ENCODE measurements at regions not wholly inside any gene's neighbourhood (a gene's known extent, or its start where the extent isn't known, plus 50 kb on each side); places are given as distances from the start of the nearest gene placed in this dataset.

DNA sequence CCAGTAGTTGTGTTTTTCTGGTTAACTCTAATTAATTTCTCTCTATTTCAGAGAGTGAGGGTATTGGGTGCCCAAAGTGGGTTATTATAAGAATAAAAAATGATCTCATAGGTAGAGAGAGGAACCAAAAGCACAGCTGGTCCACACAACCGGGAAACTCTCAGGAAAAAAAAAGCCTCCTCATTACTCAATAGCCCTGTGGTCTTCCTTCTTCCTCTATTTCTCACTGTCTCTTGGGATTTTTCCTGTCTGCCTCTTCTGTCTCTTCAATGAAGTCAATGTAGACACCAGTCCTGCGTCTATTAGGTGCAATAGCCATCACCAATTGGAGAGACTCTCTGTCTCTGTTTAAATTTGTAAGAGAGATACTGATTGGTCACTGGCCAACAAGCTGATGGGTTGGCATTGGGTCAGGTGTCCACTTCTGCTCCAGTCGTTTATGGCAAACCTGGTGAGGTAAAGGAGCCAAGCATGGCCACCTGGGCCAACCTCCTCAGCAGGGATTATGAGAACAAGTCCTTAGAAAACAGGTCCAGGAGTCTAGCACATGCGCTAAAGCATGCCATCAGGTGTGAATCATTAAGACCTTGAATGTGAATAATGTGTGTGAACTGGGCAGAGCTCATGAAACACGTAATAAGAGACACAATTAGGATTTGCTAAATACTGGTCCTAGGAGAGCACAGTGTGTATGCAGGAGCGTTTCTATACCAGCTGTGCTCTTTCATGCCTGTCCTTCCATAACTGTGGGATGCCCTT is 443.0 kb upstream of the RUNX1 start:
- Histone ChIP-seq H3K27ac (no peak overlapping the region), H3K4me1 (peaks cover 17% of the 10 kb centered on the region), H3K36me3 (no peaks in the 10 kb centered on the region), H3K27me3 (no peaks in the 10 kb centered on the region), H3K4me3 (no peak overlapping the region), H3K4me2 (peak overlapping the region; percentile 62), H4K20me1 (no peaks in the 10 kb centered on the region), H3K9me3 (no peaks in the 10 kb centered on the region), H3K9ac (no peak overlapping the region)
- TF ChIP-seq Cebpa-rat (IDR thresholded peaks at IDR 0.05) = no peak

DNA sequence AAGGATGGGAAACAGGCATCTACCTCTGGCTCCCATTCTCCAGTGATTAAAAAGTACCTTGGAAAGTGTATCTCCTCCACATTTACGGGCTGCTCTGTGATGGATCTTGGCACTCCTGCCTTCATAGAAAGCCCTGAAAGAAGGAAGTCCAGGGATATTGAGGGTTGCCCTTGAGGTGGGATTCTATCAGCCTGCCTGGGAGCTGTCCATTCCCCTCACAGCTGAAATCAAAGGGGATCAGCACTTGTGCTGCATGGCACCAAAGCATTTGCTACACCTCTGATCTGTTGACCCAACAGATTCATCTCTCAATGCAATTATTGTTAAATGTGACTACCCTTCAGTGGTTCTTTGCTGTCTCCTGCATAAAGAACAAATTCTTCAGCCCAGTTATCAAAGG is 442.0 kb upstream of the RUNX1 start:
- Histone ChIP-seq H3K27me3 (no peaks in the 10 kb centered on the region), H3K36me3 (no peaks in the 10 kb centered on the region), H4K20me1 (no peaks in the 10 kb centered on the region), H3K9me3 (no peaks in the 10 kb centered on the region), H3K4me2 (no peak overlapping the region), H3K4me3 (no peak overlapping the region), H3K9ac (no peak overlapping the region), H3K4me1 (peaks cover 17% of the 10 kb centered on the region), H3K27ac (no peak overlapping the region)
- no peak for TF ChIP-seq Cebpa-rat (IDR thresholded peaks at IDR 0.05)

DNA sequence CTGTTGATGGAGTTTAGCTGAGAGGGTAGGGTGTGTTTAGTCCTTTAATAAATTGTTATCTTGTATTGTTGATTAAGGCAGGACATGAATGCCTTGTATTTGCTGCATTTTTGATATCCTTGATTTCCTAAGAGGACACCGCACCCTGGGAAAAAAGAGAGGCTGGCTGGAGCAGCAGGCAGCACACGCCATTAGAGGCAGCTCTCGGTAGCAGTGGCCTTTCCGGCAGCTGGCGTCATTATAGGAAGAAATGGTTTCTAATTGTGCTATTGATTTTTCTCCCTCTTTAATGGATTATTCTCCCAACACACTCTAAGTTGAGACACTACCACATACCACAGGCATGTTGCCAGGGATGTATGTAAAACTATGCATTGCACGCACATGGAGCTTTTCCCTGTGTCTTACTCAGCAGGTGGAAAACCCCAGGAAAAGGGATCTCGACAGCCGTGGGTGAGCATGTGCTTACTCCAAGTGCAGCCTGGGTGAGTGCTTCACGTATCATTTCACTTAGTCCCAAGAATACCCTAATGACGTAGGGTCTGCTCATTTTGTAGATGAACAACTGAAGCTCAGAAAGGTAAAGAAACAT is 440.4 kb upstream of the RUNX1 start:
- Histone ChIP-seq H3K9me3 (no peaks in the 10 kb centered on the region), H3K4me2 (no peak overlapping the region), H3K36me3 (no peaks in the 10 kb centered on the region), H3K27ac (no peak overlapping the region), H3K27me3 (no peaks in the 10 kb centered on the region), H3K4me1 (peaks cover 17% of the 10 kb centered on the region), H3K4me3 (no peak overlapping the region), H3K9ac (no peak overlapping the region), H4K20me1 (no peaks in the 10 kb centered on the region)
- no peak for TF ChIP-seq Cebpa-rat (IDR thresholded peaks at IDR 0.05)

DNA sequence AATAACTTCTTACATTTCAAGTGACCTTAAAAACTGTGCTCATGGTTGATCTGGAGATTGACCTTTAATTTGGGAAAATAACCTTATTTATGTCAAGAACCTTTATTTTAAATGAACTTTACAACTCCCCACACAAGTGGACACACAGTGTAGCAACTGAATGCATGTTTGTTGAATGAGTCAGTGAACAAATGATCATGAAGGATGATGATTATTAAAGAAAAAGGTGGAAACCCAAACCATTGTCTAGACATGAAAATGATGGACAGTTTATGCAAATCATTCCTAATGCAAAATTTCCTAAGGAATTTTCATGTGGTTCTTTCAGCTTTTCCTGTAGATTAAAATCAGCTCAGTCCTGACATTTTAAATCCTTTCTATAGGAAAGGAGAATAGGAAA is 439.8 kb upstream of the RUNX1 start:
- Histone ChIP-seq H4K20me1 (no peaks in the 10 kb centered on the region), H3K4me1 (peaks cover 17% of the 10 kb centered on the region), H3K36me3 (no peaks in the 10 kb centered on the region), H3K27me3 (no peaks in the 10 kb centered on the region), H3K27ac (no peak overlapping the region), H3K9me3 (no peaks in the 10 kb centered on the region), H3K4me2 (no peak overlapping the region), H3K9ac (no peak overlapping the region), H3K4me3 (no peak overlapping the region)
- no peak for TF ChIP-seq Cebpa-rat (IDR thresholded peaks at IDR 0.05)

DNA sequence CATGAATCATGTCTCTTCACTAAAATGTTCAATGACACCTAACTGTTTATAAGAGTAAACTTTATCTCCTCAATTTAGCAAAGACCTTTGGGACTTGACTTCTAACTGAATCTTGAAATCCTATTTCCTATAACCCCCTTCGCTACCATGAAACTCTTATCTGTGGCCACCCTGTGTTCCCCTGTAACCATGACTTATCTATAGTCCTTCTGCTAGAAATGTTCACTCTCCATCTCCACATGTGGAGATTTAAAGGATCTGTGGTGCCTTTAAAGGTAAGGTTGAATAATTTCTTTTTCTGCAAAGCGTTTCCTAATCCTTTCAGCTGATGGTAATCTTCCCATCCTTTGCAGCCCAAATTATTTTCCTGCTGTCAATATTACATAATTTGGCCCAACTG is 436.3 kb upstream of the RUNX1 start:
- TF ChIP-seq Cebpa-rat (IDR thresholded peaks at IDR 0.05) = no peak
- Histone ChIP-seq H4K20me1 (no peaks in the 10 kb centered on the region), H3K9ac (no peak overlapping the region), H3K9me3 (no peaks in the 10 kb centered on the region), H3K4me3 (no peak overlapping the region), H3K27me3 (no peaks in the 10 kb centered on the region), H3K36me3 (no peaks in the 10 kb centered on the region), H3K27ac (no peak overlapping the region), H3K4me2 (no peak overlapping the region), H3K4me1 (no peaks in the 10 kb centered on the region)

DNA sequence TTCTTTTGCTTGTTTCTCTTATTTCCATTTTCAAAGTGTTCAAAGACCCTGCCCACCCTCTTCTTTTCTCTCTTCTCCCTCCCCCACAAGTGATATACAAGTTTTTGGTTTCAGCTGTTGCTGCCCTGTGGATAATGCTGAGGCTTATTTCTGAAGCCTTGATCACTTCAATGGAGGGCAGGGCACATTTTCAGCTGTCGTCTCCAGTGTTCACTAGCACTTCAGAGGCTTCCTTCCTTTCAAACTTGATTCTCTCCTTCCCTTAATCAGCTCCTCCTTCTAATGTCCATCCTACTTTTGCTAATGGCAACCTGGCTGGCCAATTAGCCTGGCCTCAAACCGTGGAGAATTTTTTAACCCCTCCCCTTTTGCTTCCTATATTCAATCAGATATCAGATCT is 435.7 kb upstream of the RUNX1 start:
- Histone ChIP-seq H4K20me1 (no peaks in the 10 kb centered on the region), H3K4me1 (no peaks in the 10 kb centered on the region), H3K9me3 (no peaks in the 10 kb centered on the region), H3K9ac (no peak overlapping the region), H3K27me3 (no peaks in the 10 kb centered on the region), H3K4me3 (no peak overlapping the region), H3K27ac (no peak overlapping the region), H3K4me2 (no peak overlapping the region), H3K36me3 (no peaks in the 10 kb centered on the region)
- no peak for TF ChIP-seq Cebpa-rat (IDR thresholded peaks at IDR 0.05)

DNA sequence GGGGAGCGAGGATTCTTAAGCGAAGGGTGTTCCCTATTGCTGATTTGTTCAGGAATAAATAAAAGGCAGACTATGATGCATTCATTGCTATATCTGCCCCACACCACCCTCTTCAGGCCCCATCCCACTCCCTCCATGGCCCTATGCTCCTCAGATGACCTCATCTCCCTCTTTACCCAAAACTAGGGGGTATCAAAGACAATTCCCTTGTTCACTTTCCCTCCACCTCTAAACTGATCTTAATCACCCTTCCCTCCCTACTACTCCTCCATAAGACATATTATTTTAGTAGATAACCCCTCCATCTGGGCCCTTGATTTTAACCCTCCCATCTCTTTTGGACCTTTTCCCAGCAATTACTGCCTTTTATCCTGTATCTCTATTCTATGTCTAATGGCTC is 434.9 kb upstream of the RUNX1 start:
- no peak for TF ChIP-seq Cebpa-rat (IDR thresholded peaks at IDR 0.05)
- H3K36me3 ChIP-seq = no peaks in the 10 kb centered on the region
- no peak overlapping the region for H3K4me3 ChIP-seq
- no peaks in the 10 kb centered on the region for H4K20me1 ChIP-seq
- H3K27ac ChIP-seq = no peak overlapping the region
- H3K9me3 ChIP-seq = 0 out of 2 replicates have a peak, but pooled peaks cover 1% of the 10 kb centered on the region
- no peaks in the 10 kb centered on the region for H3K27me3 ChIP-seq
- H3K4me2 ChIP-seq = no peak overlapping the region
- H3K9ac ChIP-seq = no peak overlapping the region
- no peaks in the 10 kb centered on the region for H3K4me1 ChIP-seq

DNA sequence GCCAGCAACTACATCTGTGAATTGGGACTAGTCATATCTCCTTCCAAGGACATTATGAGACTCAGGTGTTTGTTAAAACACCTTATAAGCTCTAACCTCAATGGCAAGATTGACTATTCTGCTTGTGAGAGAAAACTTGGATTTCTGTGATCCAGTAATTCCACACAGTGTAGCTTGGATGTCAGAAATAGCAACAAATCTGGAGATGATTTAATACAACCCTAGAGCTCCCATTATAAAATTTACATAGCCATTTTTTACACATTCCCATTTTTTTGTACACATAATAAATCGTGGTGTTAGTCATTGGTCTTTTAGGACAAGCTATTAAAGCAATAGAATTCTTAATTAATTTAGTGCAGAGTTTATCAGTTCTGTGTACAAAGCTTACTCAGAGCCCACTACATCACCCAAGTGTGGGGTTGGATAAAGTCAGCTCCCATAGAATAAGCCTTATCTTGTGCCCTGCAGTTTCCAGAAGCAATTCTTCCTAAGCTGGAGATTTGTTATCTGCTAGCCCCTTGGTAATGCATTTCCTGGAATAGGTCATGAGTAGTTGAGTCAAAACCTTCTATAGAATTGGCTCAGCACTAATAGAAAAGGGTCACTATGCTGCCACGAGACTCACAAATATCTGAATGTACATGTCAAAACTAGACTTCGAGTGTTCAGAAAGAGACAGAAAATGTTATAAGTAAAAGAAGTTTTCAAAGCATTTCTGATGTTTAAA is 434.0 kb upstream of the RUNX1 start:
- TF ChIP-seq Cebpa-rat (IDR thresholded peaks at IDR 0.05) = no peak
- no peaks in the 10 kb centered on the region for H3K36me3 ChIP-seq
- H3K27me3 ChIP-seq = no peaks in the 10 kb centered on the region
- no peak overlapping the region for H3K27ac ChIP-seq
- no peak overlapping the region for H3K4me2 ChIP-seq
- H4K20me1 ChIP-seq = no peaks in the 10 kb centered on the region
- H3K9me3 ChIP-seq = peaks cover 6% of the 10 kb centered on the region; the same call in 1 of the 2 replicates
- H3K9ac ChIP-seq = no peak overlapping the region
- H3K4me3 ChIP-seq = no peak overlapping the region
- no peaks in the 10 kb centered on the region for H3K4me1 ChIP-seq

DNA sequence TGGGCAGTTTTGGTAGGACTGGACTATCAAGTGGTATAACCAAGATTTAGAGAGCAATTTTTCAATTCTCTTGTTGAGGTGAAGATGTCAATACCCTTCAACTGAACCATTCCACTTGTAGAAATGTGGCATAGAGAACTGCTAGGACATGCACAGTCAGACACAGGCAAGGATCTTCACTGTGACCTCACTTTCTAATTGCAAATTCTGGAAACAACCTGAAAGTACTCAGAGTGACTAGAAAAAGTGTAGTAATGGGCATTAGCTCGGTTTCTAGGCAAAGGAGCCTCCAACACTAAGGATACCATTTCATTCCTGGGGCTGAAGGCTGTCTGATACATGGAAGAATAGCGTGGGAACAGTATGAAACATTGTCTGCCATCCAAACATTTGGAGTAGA is 433.0 kb upstream of the RUNX1 start:
- Histone ChIP-seq H3K27me3 (no peaks in the 10 kb centered on the region), H3K4me2 (no peak overlapping the region), H3K36me3 (no peaks in the 10 kb centered on the region), H3K27ac (no peak overlapping the region), H3K4me1 (0 out of 2 replicates have a peak, but pooled peaks cover 1% of the 10 kb centered on the region), H3K9me3 (peaks cover 12% of the 10 kb centered on the region; the same call in 1 of the 2 replicates), H3K4me3 (no peak overlapping the region), H4K20me1 (no peaks in the 10 kb centered on the region), H3K9ac (no peak overlapping the region)
- no peak for TF ChIP-seq Cebpa-rat (IDR thresholded peaks at IDR 0.05)

DNA sequence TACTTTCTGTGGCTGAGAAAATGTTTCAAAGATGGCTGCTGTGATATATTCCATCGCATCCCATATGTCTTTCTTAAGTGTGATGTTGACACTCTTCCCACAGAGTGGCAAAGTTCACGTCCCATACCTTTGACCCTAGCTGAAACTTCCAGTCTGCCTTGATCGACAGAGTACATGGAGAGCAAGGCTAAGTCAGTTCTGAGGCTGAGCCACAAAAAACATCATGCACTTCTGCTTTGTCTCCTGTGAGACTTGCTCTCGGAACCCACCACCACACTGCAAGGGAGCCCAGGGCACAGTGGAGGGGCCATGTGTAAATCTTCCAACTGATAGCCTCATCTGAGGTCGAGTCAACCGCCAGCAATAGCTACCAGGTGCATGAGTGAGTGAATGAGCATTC is 431.9 kb upstream of the RUNX1 start:
- Histone ChIP-seq H3K36me3 (no peaks in the 10 kb centered on the region), H3K4me1 (peaks cover 12% of the 10 kb centered on the region), H3K9ac (no peak overlapping the region), H3K27ac (no peak overlapping the region), H3K4me2 (no peak overlapping the region), H3K4me3 (no peak overlapping the region), H3K9me3 (peaks cover 12% of the 10 kb centered on the region; the same call in 1 of the 2 replicates), H3K27me3 (no peaks in the 10 kb centered on the region), H4K20me1 (no peaks in the 10 kb centered on the region)
- no peak for TF ChIP-seq Cebpa-rat (IDR thresholded peaks at IDR 0.05)
